B cell (primary cell): ENCODE measurements at regions not wholly inside any gene's neighbourhood (a gene's known extent, or its start where the extent isn't known, plus 50 kb on each side); places are given as distances from the start of the nearest gene placed in this dataset.
"Not testable (repeated sequence)": the region's sequence is repeated elsewhere in the genome, so short reads cannot be mapped to it uniquely, and the experiment has no call there.

Experiments
- CTCF ChIP-seq: fragments of 200-600 bp; IDR thresholded peaks from one replicate; pipeline ENCODE4 v1.8.0; 2022; ENCODE audit warnings: antibody characterized with exemption, mild to moderate bottlenecking
- EZH2 ChIP-seq: IDR thresholded peaks from 2 replicates; pipeline ENCODE4 v1.6.1; 2012; ENCODE audit warnings: borderline replicate concordance, low read depth, mild to moderate bottlenecking, moderate library complexity, low read length; ENCODE audit not compliant: insufficient read depth, poor library complexity, severe bottlenecking

- TF ChIP-seq EZH2, CTCF: not testable (repeated sequence)
Observed at GRCh38 chr13:18609371-18609770, 572.3 kb downstream of the TUBA3C start.
